A549 (cell line): ENCODE measurements at regions not wholly inside any gene's neighbourhood (a gene's known extent, or its start where the extent isn't known, plus 50 kb on each side); places are given as distances from the start of the nearest gene placed in this dataset.
A peak's percentile ranks its signal among the peaks of the same experiment; 100 is the strongest.

Experiments
- ATAC-seq, 2 experiments: fragments of 200-7000 bp in 1 of 2; fragments of >200 bp in 1 of 2; cut with Nextera tagmentation in 1 of 2; cut with Tn5 transposase in 1 of 2; 3 replicates each; pipeline versions ENCODE4 v1.8.0 to v1.9.1; 2018 to 2020; ENCODE audit warnings: mild to moderate bottlenecking in 1 of 2, moderate library complexity in 1 of 2
- CTCF ChIA-PET: fragments of 300-600 bp; sonication (Branson Sonifier 250); formaldehyde crosslinking; extraction: SDS; loops from one replicate; lab custom pipeline; 2021; ENCODE audit warnings: antibody characterized with exemption, inconsistent platforms; lab: Yijun Ruan, JAX
- POLR2A ChIA-PET: fragments of 350-600 bp; formaldehyde crosslinking; extraction: SDS; loops from one replicate; lab custom pipeline; 2021; ENCODE audit warnings: antibody characterized with exemption, inconsistent platforms; lab: Yijun Ruan, JAX
- DNase-seq, 2 experiments: peaks; one replicate each; pipeline versions ENCODE4 v3.0.0 to v3.0.0-alpha.2; 2011 to 2016; ENCODE audit warnings: low read depth in 1 of 2, low spot score in 1 of 2
- FAIRE-seq: peaks from 2 replicates; lab custom pipeline; 2011; peaks lifted over from hg19 to GRCh38; lab: Jason Lieb, UNC
- H3K27ac ChIP-seq, 2 experiments: fragments of >200 bp; sonication (Bioruptor Twin); formaldehyde crosslinking; 3 replicates each; pipeline ENCODE4 v1.5.1; 2016 to 2017
- H3K4me1 ChIP-seq: fragments of >200 bp; sonication (Bioruptor Twin); formaldehyde crosslinking; 3 replicates; pipeline ENCODE4 v1.6.1; 2016
- H3K4me2 ChIP-seq: fragments of >200 bp; sonication (Bioruptor Twin); formaldehyde crosslinking; 3 replicates; pipeline ENCODE4 v1.6.1; 2016
- H3K4me3 ChIP-seq: fragments of >200 bp; sonication (Bioruptor Twin); formaldehyde crosslinking; 3 replicates; pipeline ENCODE4 v1.5.1; 2016
- H3K9me3 ChIP-seq: fragments of >200 bp; sonication (Bioruptor Twin); formaldehyde crosslinking; 3 replicates; pipeline ENCODE4 v1.6.1; 2016
- CHD4 ChIP-seq: fragments of 200-600 bp; sonication (generic); IDR thresholded peaks from 2 replicates; pipeline ENCODE4 v1.6.1; 2016; ENCODE audit warnings: antibody characterized with exemption, mild to moderate bottlenecking, borderline replicate concordance
- EHMT2 ChIP-seq: fragments of 200-600 bp; sonication (generic); IDR thresholded peaks from 2 replicates; pipeline ENCODE4 v1.6.1; 2016; ENCODE audit warnings: antibody characterized with exemption, low read depth, mild to moderate bottlenecking, moderate library complexity
- FOSB ChIP-seq: fragments of 250-450 bp; sonication (Bioruptor Pico); IDR thresholded peaks from 2 replicates; pipeline ENCODE4 v1.5.0; 2020; ENCODE audit warnings: mild to moderate bottlenecking, moderate library complexity
- FOSL2 ChIP-seq, 2 experiments: fragments of 450-650 bp in 1 of 2; fragments of >200 bp in 1 of 2; sonication (Bioruptor Twin) in 1 of 2; formaldehyde crosslinking; IDR thresholded peaks; 2 replicates each; pipeline versions ENCODE4 v1.5.0 to v1.6.1; 2016 to 2020; ENCODE audit warnings: mild to moderate bottlenecking in 1 of 2, moderate library complexity in 1 of 2
- HMGXB4 ChIP-seq: fragments of 250-450 bp; sonication (Bioruptor Pico); IDR thresholded peaks from 2 replicates; pipeline ENCODE4 v1.5.0; 2021; ENCODE audit warnings: mild to moderate bottlenecking, moderate library complexity, borderline replicate concordance
- HOXB13 ChIP-seq: fragments of 250-450 bp; sonication (Bioruptor Pico); IDR thresholded peaks from 2 replicates; pipeline ENCODE4 v1.5.0; 2020; ENCODE audit warnings: low read depth, mild to moderate bottlenecking, moderate library complexity
- HOXB5 ChIP-seq: fragments of 250-450 bp; sonication (Bioruptor Pico); IDR thresholded peaks from 2 replicates; pipeline ENCODE4 v1.5.0; 2020; ENCODE audit warnings: mild to moderate bottlenecking, moderate library complexity
- KDM5A ChIP-seq: fragments of 200-600 bp; sonication (generic); IDR thresholded peaks from 2 replicates; pipeline ENCODE4 v1.6.1; 2016; ENCODE audit warnings: antibody characterized with exemption, mild to moderate bottlenecking
- MAZ ChIP-seq: fragments of 150-350 bp; IDR thresholded peaks from 2 replicates; pipeline ENCODE4 v1.6.1; 2014; ENCODE audit warnings: antibody characterized with exemption, low read depth, low read length, borderline replicate concordance
- RAD21 ChIP-seq, 2 experiments: fragments of >200 bp in 1 of 2; sonication (Bioruptor Twin) in 1 of 2; formaldehyde crosslinking in 1 of 2; IDR thresholded peaks in 1 of 2; conservative IDR thresholded peaks in 1 of 2; 2 replicates in 1 of 2; 3 replicates in 1 of 2; pipeline ENCODE4 v1.6.1; 2012 to 2018; ENCODE audit warnings: inconsistent platforms in 1 of 2
- RCOR1 ChIP-seq: fragments of 150-350 bp; IDR thresholded peaks from 2 replicates; pipeline ENCODE4 v1.6.1; 2014; ENCODE audit warnings: antibody characterized with exemption, low read length, low read depth
- SMC3 ChIP-seq: fragments of >200 bp; sonication (Bioruptor Twin); formaldehyde crosslinking; IDR thresholded peaks from 3 replicates; pipeline ENCODE4 v1.6.1; 2018; ENCODE audit warnings: inconsistent platforms
- TFCP2L1 ChIP-seq: fragments of 250-450 bp; sonication (Bioruptor Pico); IDR thresholded peaks from 2 replicates; pipeline ENCODE4 v1.5.0; 2021; ENCODE audit warnings: mild to moderate bottlenecking
- WGBS: methylation state at CpG from one replicate; pipeline ENCODE4 v1.1.6; 2017; ENCODE audit errors: missing lambda C conversion rate; 5-methylcytosine and 5-hydroxymethylcytosine counted together
- TF ChIP-seq, protein P1 (sequence below): fragments of >200 bp; sonication (Bioruptor Twin); formaldehyde crosslinking; IDR thresholded peaks from 3 replicates; pipeline ENCODE4 v1.5.1; 2016
- TF ChIP-seq, protein P2 (sequence below): IDR thresholded peaks from 2 replicates; pipeline ENCODE4 v1.6.1; 2012
- TF ChIP-seq, protein P3 (sequence below): IDR thresholded peaks from 2 replicates; pipeline ENCODE4 v1.6.1; 2012
- TF ChIP-seq, protein P4 (sequence below): fragments of 450-650 bp; IDR thresholded peaks from 2 replicates; pipeline ENCODE4 v1.6.1; 2014; ENCODE audit warnings: antibody characterized with exemption

DNA sequence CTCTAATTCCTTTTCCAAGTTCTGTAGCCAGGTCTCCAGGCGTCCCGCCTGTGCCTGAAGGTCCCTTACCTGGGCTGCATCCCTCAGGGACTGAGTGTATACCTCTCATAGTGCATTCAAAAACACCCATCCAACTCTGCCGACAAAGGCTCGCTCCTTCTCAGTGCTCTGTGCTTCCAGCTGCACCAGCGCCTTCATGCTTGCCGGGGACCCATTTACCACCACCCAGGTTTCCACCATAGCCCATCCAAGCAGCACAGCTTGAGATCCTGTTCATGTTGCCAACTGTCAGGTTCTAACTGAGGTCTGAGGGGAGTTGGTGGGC, 794.5 kb downstream of the EFNA5 start (continued):
- TF ChIP-seq, protein P1, sequence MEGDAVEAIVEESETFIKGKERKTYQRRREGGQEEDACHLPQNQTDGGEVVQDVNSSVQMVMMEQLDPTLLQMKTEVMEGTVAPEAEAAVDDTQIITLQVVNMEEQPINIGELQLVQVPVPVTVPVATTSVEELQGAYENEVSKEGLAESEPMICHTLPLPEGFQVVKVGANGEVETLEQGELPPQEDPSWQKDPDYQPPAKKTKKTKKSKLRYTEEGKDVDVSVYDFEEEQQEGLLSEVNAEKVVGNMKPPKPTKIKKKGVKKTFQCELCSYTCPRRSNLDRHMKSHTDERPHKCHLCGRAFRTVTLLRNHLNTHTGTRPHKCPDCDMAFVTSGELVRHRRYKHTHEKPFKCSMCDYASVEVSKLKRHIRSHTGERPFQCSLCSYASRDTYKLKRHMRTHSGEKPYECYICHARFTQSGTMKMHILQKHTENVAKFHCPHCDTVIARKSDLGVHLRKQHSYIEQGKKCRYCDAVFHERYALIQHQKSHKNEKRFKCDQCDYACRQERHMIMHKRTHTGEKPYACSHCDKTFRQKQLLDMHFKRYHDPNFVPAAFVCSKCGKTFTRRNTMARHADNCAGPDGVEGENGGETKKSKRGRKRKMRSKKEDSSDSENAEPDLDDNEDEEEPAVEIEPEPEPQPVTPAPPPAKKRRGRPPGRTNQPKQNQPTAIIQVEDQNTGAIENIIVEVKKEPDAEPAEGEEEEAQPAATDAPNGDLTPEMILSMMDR, result no peak

DNA sequence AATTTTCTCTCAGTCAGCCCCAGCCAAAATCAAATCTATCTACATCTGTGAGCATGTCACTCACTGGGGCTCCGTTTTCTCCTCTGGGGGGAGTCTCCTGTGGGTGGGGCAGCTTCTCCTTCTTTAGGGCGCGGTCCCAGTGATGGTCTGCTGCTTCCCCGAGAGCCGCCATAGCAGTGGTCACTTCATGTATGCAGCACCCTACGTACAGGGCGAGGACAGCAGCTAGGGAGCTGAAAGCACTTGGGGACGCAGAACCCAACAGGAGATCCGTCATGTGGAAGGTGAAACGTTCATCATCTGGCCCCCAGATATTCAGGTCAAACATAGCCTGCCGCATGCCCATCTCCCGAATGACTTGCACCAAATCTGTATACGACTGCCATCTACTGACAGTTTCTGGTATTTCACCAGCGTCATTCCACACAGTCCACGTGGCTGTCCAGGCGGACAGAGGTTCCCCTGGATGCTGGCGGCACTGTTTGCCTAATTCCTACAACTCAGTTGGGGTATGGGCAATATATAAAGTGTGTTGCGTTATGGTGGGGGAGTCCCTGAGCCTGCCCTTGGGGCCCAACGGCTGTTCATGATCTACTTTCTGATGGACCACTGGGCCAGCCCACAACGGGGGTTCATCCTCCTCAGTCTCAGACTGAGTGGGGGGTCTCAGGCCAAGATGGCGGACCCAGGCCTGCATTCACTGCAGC, 795.0 kb downstream of the EFNA5 start:
- ATAC-seq (peak; percentile 56 to 87; a peak in 5 of 6 replicates), FAIRE-seq (no peak)
- POLR2A ChIA-PET, result no interaction called here

DNA sequence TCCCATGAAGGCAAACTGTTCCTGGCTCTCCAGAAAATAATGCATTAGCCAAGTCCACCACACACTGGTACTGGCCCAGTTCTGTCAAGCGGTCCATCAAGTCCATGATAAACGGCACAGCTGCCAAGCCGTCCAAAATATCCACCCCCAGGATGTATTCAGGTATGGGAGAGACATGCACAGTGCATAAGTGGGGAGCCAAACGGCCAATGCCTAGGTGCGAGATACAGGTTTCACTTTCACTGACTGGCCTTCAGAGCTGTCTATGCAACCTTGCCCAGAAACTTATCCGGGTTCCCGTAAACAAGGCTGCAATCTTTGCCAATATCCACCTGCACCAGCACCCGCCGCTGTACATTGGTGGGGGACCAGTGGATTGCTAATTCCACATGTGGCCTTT, 795.8 kb downstream of the EFNA5 start:
- H3K4me2 ChIP-seq, result no peak overlapping the region
- FAIRE-seq, result no peak
- TF ChIP-seq HMGXB4 (CRISPR knock-in tag), result no peak
- TF ChIP-seq HOXB5 (CRISPR knock-in tag), result no peak
- ATAC-seq, result no peak
- ChIA-PET CTCF (interaction anchor here (0.7 kb wide), 1 partner anchor 12 kb away, joined by 4 read pairs; no protein-coding TSS in a partner anchor), POLR2A (no interaction called here)
- H3K4me1 ChIP-seq, result no peaks in the 10 kb centered on the region
- DNase-seq, result no peak
- H3K4me3 ChIP-seq, result no peak overlapping the region
- WGBS, result 80% methylated on average over 9 of the region's 9 CpGs
- H3K27ac ChIP-seq, result no peak overlapping the region
- peaks cover 10% of the 10 kb centered on the region; the same call in 2 of the 3 replicates for H3K9me3 ChIP-seq

More for the DNA sequence above, 795.0 kb downstream of the EFNA5 start:
- Histone ChIP-seq H3K9me3 (peaks cover 10% of the 10 kb centered on the region; the same call in 2 of the 3 replicates), H3K4me2 (no peak overlapping the region)
- TF ChIP-seq, protein P2, sequence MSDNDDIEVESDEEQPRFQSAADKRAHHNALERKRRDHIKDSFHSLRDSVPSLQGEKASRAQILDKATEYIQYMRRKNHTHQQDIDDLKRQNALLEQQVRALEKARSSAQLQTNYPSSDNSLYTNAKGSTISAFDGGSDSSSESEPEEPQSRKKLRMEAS, result peak; percentile 68
- TF ChIP-seq CHD4 (no peak), RAD21 (conservative IDR thresholded peaks at IDR 0.05 in 1 of 2, IDR thresholded peaks at IDR 0.05 in 1 of 2) (peak; percentile 50 to 76; a peak in 4 of 5 replicates), SMC3 (peak; percentile 28; the same call in 2 of the 3 replicates)
- TF ChIP-seq, protein P1, result peak; percentile 28; the same call in 2 of the 3 replicates
- TF ChIP-seq, all 56 proteins: peak for 4
- Histone ChIP-seq H3K27ac (no peak overlapping the region), H3K4me1 (no peaks in the 10 kb centered on the region), H3K4me3 (no peak overlapping the region)
- DNase-seq, result peak; percentile 6 to 58
- CTCF ChIA-PET, result interaction anchor here (0.7 kb wide), 1 partner anchor 13 kb away, joined by 4 read pairs; no protein-coding TSS in a partner anchor
- WGBS, result 75% methylated on average over 21 of the region's 21 CpGs

DNA sequence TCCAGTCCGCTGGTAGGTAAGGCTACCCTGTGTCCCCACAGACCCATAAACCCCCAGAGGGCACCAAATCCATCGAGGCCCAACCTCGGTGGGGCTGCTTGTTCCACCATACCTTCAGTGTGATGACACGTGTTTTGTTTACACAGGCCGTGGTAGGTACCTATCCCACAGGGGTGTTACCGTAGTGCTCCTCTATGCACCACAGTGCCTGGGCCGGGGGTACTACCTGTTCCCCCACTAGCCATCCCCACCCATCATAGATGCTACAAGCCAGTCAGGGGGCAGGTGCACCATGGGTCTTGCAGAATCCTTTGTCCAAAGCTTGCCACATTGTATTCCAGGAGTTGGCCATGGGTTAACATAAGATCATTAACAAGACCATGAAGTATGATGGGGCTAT, 796.2 kb downstream of the EFNA5 start:
- H3K4me2 ChIP-seq, result no peak overlapping the region
- ATAC-seq (no peak), FAIRE-seq (no peak), DNase-seq (no peak)
- WGBS, result 92% methylated on average over 7 of the region's 7 CpGs
- POLR2A ChIA-PET, result no interaction called here
- H3K27ac ChIP-seq, result no peak overlapping the region
- H3K4me3 ChIP-seq, result no peak overlapping the region
- no peaks in the 10 kb centered on the region for H3K4me1 ChIP-seq
- CTCF ChIA-PET, result interaction anchor here (0.5 kb wide), 1 partner anchor 37 kb away, joined by 3 read pairs; no protein-coding TSS in a partner anchor
- H3K9me3 ChIP-seq, result peaks cover 10% of the 10 kb centered on the region; the same call in 2 of the 3 replicates
- TF ChIP-seq RAD21 (conservative IDR thresholded peaks at IDR 0.05 in 1 of 2, IDR thresholded peaks at IDR 0.05 in 1 of 2), result no peak
- no peak for TF ChIP-seq HOXB13
- TF ChIP-seq RCOR1, result no peak
- TF ChIP-seq KDM5A, result no peak
- TF ChIP-seq, protein P3, sequence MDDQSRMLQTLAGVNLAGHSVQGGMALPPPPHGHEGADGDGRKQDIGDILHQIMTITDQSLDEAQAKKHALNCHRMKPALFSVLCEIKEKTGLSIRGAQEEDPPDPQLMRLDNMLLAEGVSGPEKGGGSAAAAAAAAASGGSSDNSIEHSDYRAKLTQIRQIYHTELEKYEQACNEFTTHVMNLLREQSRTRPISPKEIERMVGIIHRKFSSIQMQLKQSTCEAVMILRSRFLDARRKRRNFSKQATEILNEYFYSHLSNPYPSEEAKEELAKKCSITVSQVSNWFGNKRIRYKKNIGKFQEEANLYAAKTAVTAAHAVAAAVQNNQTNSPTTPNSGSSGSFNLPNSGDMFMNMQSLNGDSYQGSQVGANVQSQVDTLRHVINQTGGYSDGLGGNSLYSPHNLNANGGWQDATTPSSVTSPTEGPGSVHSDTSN, result no peak
- no peak for TF ChIP-seq FOSB
- TF ChIP-seq EHMT2, result no peak
- TF ChIP-seq TFCP2L1, result no peak
- TF ChIP-seq, protein P4, sequence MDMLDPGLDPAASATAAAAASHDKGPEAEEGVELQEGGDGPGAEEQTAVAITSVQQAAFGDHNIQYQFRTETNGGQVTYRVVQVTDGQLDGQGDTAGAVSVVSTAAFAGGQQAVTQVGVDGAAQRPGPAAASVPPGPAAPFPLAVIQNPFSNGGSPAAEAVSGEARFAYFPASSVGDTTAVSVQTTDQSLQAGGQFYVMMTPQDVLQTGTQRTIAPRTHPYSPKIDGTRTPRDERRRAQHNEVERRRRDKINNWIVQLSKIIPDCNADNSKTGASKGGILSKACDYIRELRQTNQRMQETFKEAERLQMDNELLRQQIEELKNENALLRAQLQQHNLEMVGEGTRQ, result no peak
- no peak for TF ChIP-seq MAZ
- TF ChIP-seq, protein P1, result no peak
- no peak for TF ChIP-seq FOSL2 (IDR thresholded peaks at IDR 0.05)
- TF ChIP-seq FOSL2 (CRISPR knock-in tag; IDR thresholded peaks at IDR 0.05), result no peak
